Memory B cell (primary cell): ENCODE measurements at regions not wholly inside any gene's neighbourhood (a gene's known extent, or its start where the extent isn't known, plus 50 kb on each side); places are given as distances from the start of the nearest gene placed in this dataset.
"Not testable (repeated sequence)": the region's sequence is repeated elsewhere in the genome, so short reads cannot be mapped to it uniquely, and the experiment has no call there.

Experiments
- ATAC-seq: fragments of 150-1000 bp; cut with Tn5 transposase; 2 replicates; pipeline ENCODE4 v1.10.0; 2021; ENCODE audit warnings: low read depth, mild to moderate bottlenecking, moderate library complexity
- DNase-seq, 2 donors: peaks; one replicate each; pipeline ENCODE4 v3.0.0; 2022; ENCODE audit warnings: low spot score in 2 of 2
- H3K27ac Mint-ChIP-seq: one replicate; pipeline ENCODE4 v1.8.0; 2022; ENCODE audit warnings: mild to moderate bottlenecking, moderate library complexity, mixed read lengths
- H3K27me3 Mint-ChIP-seq: one replicate; pipeline ENCODE4 v1.8.0; 2022; ENCODE audit warnings: mixed read lengths
- H3K36me3 Mint-ChIP-seq: one replicate; pipeline ENCODE4 v1.8.0; 2022; ENCODE audit warnings: mild to moderate bottlenecking, mixed read lengths
- H3K4me1 Mint-ChIP-seq: one replicate; pipeline ENCODE4 v1.8.0; 2022; ENCODE audit warnings: mixed read lengths
- H3K4me3 Mint-ChIP-seq: one replicate; pipeline ENCODE4 v1.8.0; 2022; ENCODE audit warnings: mild to moderate bottlenecking, moderate library complexity, mixed read lengths
- H3K9me3 Mint-ChIP-seq: one replicate; pipeline ENCODE4 v1.8.0; 2022; ENCODE audit warnings: mixed read lengths

DNA sequence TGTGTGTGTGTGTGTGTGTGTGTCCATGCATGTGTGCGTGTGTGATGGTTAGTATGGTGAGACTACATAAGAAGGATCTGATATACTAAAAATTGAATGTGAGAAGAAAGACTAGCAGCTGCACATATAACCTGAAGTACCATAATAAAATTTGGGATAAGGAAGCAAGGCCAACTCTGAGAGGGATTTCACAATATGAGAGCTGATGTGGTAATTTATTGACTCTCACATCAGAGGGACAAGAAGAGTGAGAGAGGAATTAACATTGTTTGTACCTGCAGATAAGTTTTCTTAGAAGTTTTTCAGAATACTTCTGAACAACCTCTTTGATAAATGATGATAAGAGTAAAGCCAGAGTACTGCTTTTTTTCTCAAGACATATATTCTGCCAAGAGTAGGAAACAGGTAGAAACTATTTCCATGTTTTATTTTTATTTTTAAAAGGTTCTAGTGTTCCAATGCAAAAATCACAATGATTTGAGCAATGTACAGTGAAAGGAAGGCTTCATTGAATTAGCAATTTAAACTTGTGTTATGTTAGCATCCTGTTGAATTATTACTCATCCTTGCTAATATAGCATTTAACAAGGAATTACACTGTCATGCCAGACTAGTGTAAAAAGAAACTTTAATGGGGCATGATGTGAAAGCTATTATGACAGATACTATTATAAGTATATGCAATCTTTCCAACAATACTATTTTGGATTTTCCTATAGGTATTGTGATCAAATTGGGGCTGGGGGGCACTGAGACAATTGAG lies 415.5 kb upstream of the ARPP21 start:
- no peak overlapping the region for H3K4me3 Mint-ChIP-seq
- H3K27ac Mint-ChIP-seq = no peak overlapping the region
- ATAC-seq (no peak), DNase-seq (no peak)
- H3K9me3 Mint-ChIP-seq = peaks cover 2% of the 10 kb centered on the region
- no peaks in the 10 kb centered on the region for H3K27me3 Mint-ChIP-seq
- H3K36me3 Mint-ChIP-seq = no peaks in the 10 kb centered on the region
- no peaks in the 10 kb centered on the region for H3K4me1 Mint-ChIP-seq

DNA sequence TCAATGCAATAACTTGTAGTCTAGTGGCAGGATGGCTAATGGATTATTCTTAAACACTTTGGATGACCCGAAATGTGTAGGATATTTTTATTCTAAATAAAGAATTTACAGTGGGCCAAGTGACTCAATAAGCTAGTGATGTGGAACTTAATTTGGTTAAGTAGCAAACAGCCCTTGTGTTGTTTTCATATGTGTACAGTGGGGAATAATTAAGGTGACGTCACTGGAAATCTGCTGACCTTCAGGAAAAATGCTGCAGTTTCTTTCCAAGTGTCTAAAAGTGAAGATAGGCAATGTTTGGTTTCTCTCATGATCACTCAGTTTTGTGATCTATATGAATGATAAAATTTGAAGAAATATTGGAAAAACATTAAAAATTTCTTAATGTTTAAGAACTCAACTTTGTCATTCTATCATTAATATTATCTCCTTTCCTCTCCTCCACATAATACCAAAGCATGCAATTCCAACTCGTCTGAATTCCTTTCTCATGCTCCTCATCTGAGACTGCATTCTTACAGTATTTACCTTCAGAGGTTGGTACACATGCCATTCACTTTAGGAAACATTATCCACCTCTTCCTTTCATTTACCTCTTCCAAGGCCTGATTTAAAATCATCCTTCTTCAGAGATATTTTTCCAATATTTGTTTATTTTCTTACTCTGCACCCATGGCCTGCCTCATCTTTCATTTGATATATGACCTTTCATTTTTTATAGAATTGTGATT lies 414.6 kb upstream of the ARPP21 start:
- Mint-ChIP-seq H3K4me1 (no peaks in the 10 kb centered on the region), H3K27me3 (no peaks in the 10 kb centered on the region), H3K27ac (no peak overlapping the region), H3K4me3 (no peak overlapping the region), H3K9me3 (peaks cover 2% of the 10 kb centered on the region), H3K36me3 (no peaks in the 10 kb centered on the region)
- DNase-seq = no peak
- no peak for ATAC-seq

- H3K4me1 Mint-ChIP-seq = no peaks in the 10 kb centered on the region
- no peak for ATAC-seq
- no peak overlapping the region for H3K27ac Mint-ChIP-seq
- H3K9me3 Mint-ChIP-seq = no peaks in the 10 kb centered on the region
- no peaks in the 10 kb centered on the region for H3K36me3 Mint-ChIP-seq
- no peaks in the 10 kb centered on the region for H3K27me3 Mint-ChIP-seq
- H3K4me3 Mint-ChIP-seq = no peak overlapping the region
- DNase-seq = no peak
Observed at GRCh38 chr3:35241236-35241635, 398.1 kb upstream of the ARPP21 start.

DNA sequence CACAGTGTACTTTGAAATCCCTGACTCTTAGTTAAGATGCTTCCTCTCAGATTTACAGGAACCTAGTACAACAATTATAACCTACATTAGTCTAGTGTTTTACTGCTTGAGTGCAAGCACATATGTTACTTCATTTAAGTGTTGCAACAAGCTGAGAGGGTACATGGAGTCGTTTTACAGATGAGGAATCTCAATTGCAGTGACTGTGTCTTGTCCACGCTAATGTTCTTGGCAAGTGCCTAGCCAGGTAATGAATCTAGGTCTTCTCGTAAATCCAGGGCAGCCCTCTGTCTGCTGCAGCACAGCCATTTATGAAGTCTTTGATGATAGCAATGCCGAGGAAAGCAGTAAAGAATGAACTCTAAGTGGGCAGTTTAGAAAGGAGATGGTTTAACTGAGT lies 384.4 kb upstream of the ARPP21 start:
- peaks cover 3% of the 10 kb centered on the region for H3K9me3 Mint-ChIP-seq
- no peaks in the 10 kb centered on the region for H3K36me3 Mint-ChIP-seq
- DNase-seq (no peak), ATAC-seq (no peak)
- no peak overlapping the region for H3K27ac Mint-ChIP-seq
- H3K4me3 Mint-ChIP-seq = no peak overlapping the region
- no peaks in the 10 kb centered on the region for H3K27me3 Mint-ChIP-seq
- no peaks in the 10 kb centered on the region for H3K4me1 Mint-ChIP-seq

- H3K4me1 Mint-ChIP-seq = no peaks in the 10 kb centered on the region
- no peaks in the 10 kb centered on the region for H3K27me3 Mint-ChIP-seq
- ATAC-seq = no peak
- H3K36me3 Mint-ChIP-seq = no peaks in the 10 kb centered on the region
- H3K9me3 Mint-ChIP-seq = peaks cover 3% of the 10 kb centered on the region
- no peak overlapping the region for H3K4me3 Mint-ChIP-seq
- DNase-seq = no peak
- H3K27ac Mint-ChIP-seq = no peak overlapping the region
Observed at GRCh38 chr3:35257641-35258040, 381.7 kb upstream of the ARPP21 start.

GRCh38 chr3:35262406-35262805 lies 376.9 kb upstream of the ARPP21 start:
- H3K4me3 Mint-ChIP-seq = no peak overlapping the region
- no peaks in the 10 kb centered on the region for H3K9me3 Mint-ChIP-seq
- no peaks in the 10 kb centered on the region for H3K4me1 Mint-ChIP-seq
- no peak for ATAC-seq
- H3K27me3 Mint-ChIP-seq = no peaks in the 10 kb centered on the region
- no peak overlapping the region for H3K27ac Mint-ChIP-seq
- H3K36me3 Mint-ChIP-seq = no peaks in the 10 kb centered on the region
- DNase-seq = no peak

GRCh38 chr3:35263477-35263876 lies 375.8 kb upstream of the ARPP21 start:
- no peak overlapping the region for H3K27ac Mint-ChIP-seq
- no peak for ATAC-seq
- H3K4me1 Mint-ChIP-seq = no peaks in the 10 kb centered on the region
- no peak overlapping the region for H3K4me3 Mint-ChIP-seq
- no peaks in the 10 kb centered on the region for H3K9me3 Mint-ChIP-seq
- no peaks in the 10 kb centered on the region for H3K36me3 Mint-ChIP-seq
- DNase-seq = no peak
- H3K27me3 Mint-ChIP-seq = no peaks in the 10 kb centered on the region

GRCh38 chr3:35266065-35266464 lies 373.3 kb upstream of the ARPP21 start:
- H3K4me1 Mint-ChIP-seq, DNase-seq, ATAC-seq, H3K27ac Mint-ChIP-seq, H3K27me3 Mint-ChIP-seq, H3K36me3 Mint-ChIP-seq, H3K4me3 Mint-ChIP-seq, H3K9me3 Mint-ChIP-seq: not testable (repeated sequence)

DNA sequence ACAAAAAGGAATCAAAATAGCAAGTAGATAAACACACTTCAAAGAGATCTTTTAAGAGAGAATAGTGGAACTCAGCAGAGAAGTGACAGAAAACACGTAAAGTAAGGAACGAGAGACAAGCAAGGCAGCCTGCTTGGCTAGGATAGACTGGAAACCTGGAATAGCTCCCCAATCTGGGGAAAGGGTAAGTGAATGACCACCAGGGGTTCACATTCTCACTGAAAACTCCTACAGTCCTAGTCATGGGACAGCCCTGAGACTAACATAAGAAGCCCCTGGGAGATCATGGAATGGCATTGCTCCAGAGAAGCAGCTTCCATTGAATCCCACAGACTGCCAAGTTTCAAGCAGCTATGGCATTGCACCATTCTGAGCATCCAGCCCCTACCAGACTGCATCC lies 363.6 kb upstream of the ARPP21 start:
- H3K36me3 Mint-ChIP-seq = no peaks in the 10 kb centered on the region
- H3K4me1 Mint-ChIP-seq = no peaks in the 10 kb centered on the region
- H3K27ac Mint-ChIP-seq = no peak overlapping the region
- ATAC-seq = no peak
- no peak for DNase-seq
- no peaks in the 10 kb centered on the region for H3K27me3 Mint-ChIP-seq
- peaks cover 9% of the 10 kb centered on the region for H3K9me3 Mint-ChIP-seq
- H3K4me3 Mint-ChIP-seq = no peak overlapping the region

DNA sequence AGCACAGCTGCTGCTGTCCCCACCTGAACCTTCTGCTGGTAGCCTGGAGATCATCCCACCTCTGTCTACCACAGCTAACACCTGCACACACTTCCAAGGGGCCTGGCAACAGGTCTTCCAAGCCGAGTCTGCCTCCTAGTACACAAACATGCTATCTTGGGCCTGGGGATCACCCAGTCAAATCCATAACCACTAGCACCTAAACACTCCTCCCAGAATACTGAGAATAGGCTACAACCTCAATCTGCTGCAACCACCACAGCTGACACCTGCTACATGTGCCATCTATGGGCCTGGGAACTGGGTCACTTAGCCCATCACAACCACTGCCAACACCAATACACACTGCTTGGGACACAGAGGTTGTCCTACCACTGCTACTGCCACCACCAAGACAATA lies 362.8 kb upstream of the ARPP21 start:
- H3K27me3 Mint-ChIP-seq = no peaks in the 10 kb centered on the region
- H3K27ac Mint-ChIP-seq = no peak overlapping the region
- H3K36me3 Mint-ChIP-seq = no peaks in the 10 kb centered on the region
- peaks cover 10% of the 10 kb centered on the region for H3K9me3 Mint-ChIP-seq
- DNase-seq (no peak), ATAC-seq (no peak)
- H3K4me3 Mint-ChIP-seq = no peak overlapping the region
- no peaks in the 10 kb centered on the region for H3K4me1 Mint-ChIP-seq

GRCh38 chr3:35291471-35292236 lies 347.7 kb upstream of the ARPP21 start:
- H3K27me3 Mint-ChIP-seq = no peaks in the 10 kb centered on the region
- no peaks in the 10 kb centered on the region for H3K36me3 Mint-ChIP-seq
- no peaks in the 10 kb centered on the region for H3K4me1 Mint-ChIP-seq
- no peak overlapping the region for H3K27ac Mint-ChIP-seq
- no peak for ATAC-seq
- DNase-seq = no peak
- no peak overlapping the region for H3K4me3 Mint-ChIP-seq
- peaks cover 5% of the 10 kb centered on the region for H3K9me3 Mint-ChIP-seq

- no peak for ATAC-seq
- Mint-ChIP-seq H3K36me3 (no peaks in the 10 kb centered on the region), H3K9me3 (peaks cover 5% of the 10 kb centered on the region), H3K27ac (no peak overlapping the region), H3K4me3 (no peak overlapping the region), H3K27me3 (no peaks in the 10 kb centered on the region), H3K4me1 (no peaks in the 10 kb centered on the region)
- no peak for DNase-seq
Observed at GRCh38 chr3:35292568-35292967, 346.8 kb upstream of the ARPP21 start.

- Mint-ChIP-seq H3K4me1 (no peaks in the 10 kb centered on the region), H3K9me3 (peaks cover 1% of the 10 kb centered on the region), H3K27ac (no peak overlapping the region), H3K27me3 (no peaks in the 10 kb centered on the region), H3K4me3 (no peak overlapping the region), H3K36me3 (no peaks in the 10 kb centered on the region)
- ATAC-seq = no peak
- DNase-seq = no peak
Observed at GRCh38 chr3:35295906-35296305, 343.4 kb upstream of the ARPP21 start.

DNA sequence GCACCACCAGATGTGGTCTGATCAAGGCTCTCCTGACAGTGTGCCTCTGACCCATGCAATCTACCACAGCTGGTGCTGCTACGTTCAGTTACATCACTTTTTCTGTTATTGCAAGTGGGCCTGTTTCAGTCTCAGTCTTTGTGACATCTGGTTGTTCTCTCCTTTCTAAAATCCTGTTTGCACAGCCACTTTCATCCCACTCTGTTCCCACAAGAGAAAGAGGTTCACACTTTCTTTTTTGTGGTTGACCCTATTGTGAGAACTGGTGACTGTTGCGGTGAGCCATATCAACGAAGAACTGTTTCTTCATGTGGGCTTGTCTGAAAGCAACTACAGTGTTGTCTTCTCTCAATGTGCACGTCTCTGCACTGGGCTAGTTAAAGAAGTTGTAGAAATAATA lies 342.8 kb upstream of the ARPP21 start:
- Mint-ChIP-seq H3K36me3 (no peaks in the 10 kb centered on the region), H3K27ac (no peak overlapping the region), H3K4me3 (no peak overlapping the region), H3K27me3 (no peaks in the 10 kb centered on the region), H3K4me1 (no peaks in the 10 kb centered on the region), H3K9me3 (peaks cover 1% of the 10 kb centered on the region)
- ATAC-seq = no peak
- DNase-seq = no peak
